H9 (cell line): ENCODE measurements at regions not wholly inside any gene's neighbourhood (a gene's known extent, or its start where the extent isn't known, plus 50 kb on each side); places are given as distances from the start of the nearest gene placed in this dataset.

Source experiments
- DNase-seq: peaks from one replicate; pipeline ENCODE4 v3.0.0-alpha.2; 2017
- H2AFZ ChIP-seq: one replicate; pipeline ENCODE4 v1.6.1; 2013; ENCODE audit warnings: mild to moderate bottlenecking, low read length, control low read depth, moderate library complexity
- H2AK5ac ChIP-seq: 2 replicates; pipeline ENCODE4 v1.6.1; 2013; ENCODE audit warnings: low read length, control low read depth, mixed read lengths; ENCODE audit not compliant: insufficient read length
- H2BK120ac ChIP-seq: one replicate; pipeline ENCODE4 v1.6.1; 2013; ENCODE audit warnings: low read depth, mild to moderate bottlenecking, low read length, control low read depth, inconsistent platforms; ENCODE audit not compliant: poor library complexity, severe bottlenecking
- H2BK12ac ChIP-seq: 2 replicates; pipeline ENCODE4 v1.6.1; 2013; ENCODE audit warnings: low read length, control low read depth, mixed read lengths, low read depth; ENCODE audit not compliant: insufficient read length
- H2BK15ac ChIP-seq: 2 replicates; pipeline ENCODE4 v1.6.1; 2013; ENCODE audit warnings: low read depth, low read length, control low read depth
- H2BK20ac ChIP-seq: one replicate; pipeline ENCODE4 v1.6.1; 2013; ENCODE audit warnings: low read depth, mild to moderate bottlenecking, low read length, control low read depth, inconsistent platforms; ENCODE audit not compliant: poor library complexity, severe bottlenecking
- H2BK5ac ChIP-seq: 2 replicates; pipeline ENCODE4 v1.6.1; 2013; ENCODE audit warnings: low read length, control low read depth, mixed read lengths; ENCODE audit not compliant: insufficient read length
- H3K14ac ChIP-seq: 2 replicates; pipeline ENCODE4 v1.6.1; 2013; ENCODE audit warnings: low read length, control low read depth; ENCODE audit not compliant: insufficient read depth
- H3K18ac ChIP-seq: 2 replicates; pipeline ENCODE4 v1.6.1; 2013; ENCODE audit warnings: low read depth, mild to moderate bottlenecking, mixed read lengths, low read length, control low read depth; ENCODE audit not compliant: insufficient read length
- H3K23ac ChIP-seq: 2 replicates; pipeline ENCODE4 v1.6.1; 2013; ENCODE audit warnings: low read length, control low read depth, mixed read lengths, low read depth; ENCODE audit not compliant: insufficient read length
- H3K23me2 ChIP-seq: 2 replicates; pipeline ENCODE4 v1.6.1; 2013; ENCODE audit warnings: low read depth, mild to moderate bottlenecking, mixed read lengths, low read length, control low read depth; ENCODE audit not compliant: insufficient read length, poor library complexity, severe bottlenecking
- H3K27ac ChIP-seq: 2 replicates; pipeline ENCODE4 v1.5.1; 2013; ENCODE audit warnings: low read length, control low read depth, mixed read lengths, low read depth; ENCODE audit not compliant: insufficient read length
- H3K27me3 ChIP-seq: 2 replicates; pipeline ENCODE4 v1.6.1; 2013; ENCODE audit warnings: low read length, control low read depth, inconsistent platforms; ENCODE audit not compliant: insufficient read depth
- H3K4ac ChIP-seq: 2 replicates; pipeline ENCODE4 v1.6.1; 2013; ENCODE audit warnings: low read depth, mild to moderate bottlenecking, control low read depth, inconsistent platforms, low read length, moderate library complexity
- H3K4me1 ChIP-seq: 2 replicates; pipeline ENCODE4 v1.6.1; 2013; ENCODE audit warnings: low read length, control low read depth, inconsistent platforms; ENCODE audit not compliant: insufficient read depth
- H3K4me2 ChIP-seq: 2 replicates; pipeline ENCODE4 v1.6.1; 2013; ENCODE audit warnings: low read length, control low read depth, mixed read lengths; ENCODE audit not compliant: insufficient read length, insufficient read depth
- H3K56ac ChIP-seq: 2 replicates; pipeline ENCODE4 v1.6.1; 2013; ENCODE audit warnings: low read depth, mild to moderate bottlenecking, mixed read lengths, low read length, control low read depth; ENCODE audit not compliant: insufficient read length
- H3K79me1 ChIP-seq: 2 replicates; pipeline ENCODE4 v1.6.1; 2013; ENCODE audit warnings: low read depth, mild to moderate bottlenecking, moderate library complexity, low read length, control low read depth, inconsistent platforms; ENCODE audit not compliant: insufficient read depth, poor library complexity, severe bottlenecking
- H3K79me2 ChIP-seq: 2 replicates; pipeline ENCODE4 v1.6.1; 2013; ENCODE audit warnings: low read length, control low read depth, inconsistent platforms; ENCODE audit not compliant: insufficient read depth
- H3K9ac ChIP-seq: 2 replicates; pipeline ENCODE4 v1.6.1; 2013; ENCODE audit warnings: low read length, control low read depth, mixed read lengths; ENCODE audit not compliant: insufficient read length; ENCODE audit errors: extremely low read depth
- H3K9me3 ChIP-seq: one replicate; pipeline ENCODE4 v1.6.1; 2013; ENCODE audit warnings: low read depth, low read length, inconsistent platforms; ENCODE audit not compliant: control insufficient read depth
- H3T11ph ChIP-seq: one replicate; pipeline ENCODE4 v1.6.1; 2013; ENCODE audit warnings: mild to moderate bottlenecking, low read length, control low read depth, inconsistent platforms
- H4K20me1 ChIP-seq: one replicate; pipeline ENCODE4 v1.6.1; 2013; ENCODE audit not compliant: control insufficient read depth, insufficient read length, insufficient read depth
- H4K5ac ChIP-seq: 2 replicates; pipeline ENCODE4 v1.6.1; 2013; ENCODE audit warnings: low read depth, mild to moderate bottlenecking, mixed read lengths, low read length, control low read depth; ENCODE audit not compliant: insufficient read length
- H4K8ac ChIP-seq: replicated peaks from 2 replicates; pipeline ENCODE4 v1.6.1; 2013; ENCODE audit warnings: low read length, control low read depth, mixed read lengths, low read depth; ENCODE audit not compliant: insufficient read length
- H4K91ac ChIP-seq: 2 replicates; pipeline ENCODE4 v1.6.1; 2013; ENCODE audit warnings: low read depth, mild to moderate bottlenecking, moderate library complexity, mixed read lengths, low read length, control low read depth; ENCODE audit not compliant: insufficient read length
- H3K27ac Mint-ChIP-seq, 3 experiments: 2 replicates in 2 of 3; 3 replicates in 1 of 3; pipeline ENCODE4 v1.8.0; 2020 to 2021; ENCODE audit warnings: mixed read lengths in 3 of 3, mild to moderate bottlenecking in 1 of 3, moderate library complexity in 1 of 3
- H3K27me3 Mint-ChIP-seq: 2 replicates; pipeline ENCODE4 v1.8.0; 2021; ENCODE audit warnings: low read depth, mild to moderate bottlenecking, moderate library complexity, mixed read lengths
- H3K36me3 Mint-ChIP-seq, 3 experiments: 2 replicates in 2 of 3; 3 replicates in 1 of 3; pipeline ENCODE4 v1.8.0; 2020 to 2021; ENCODE audit warnings: low read depth in 3 of 3, mixed read lengths in 3 of 3; ENCODE audit not compliant: insufficient read depth in 1 of 3
- H3K4me1 Mint-ChIP-seq, 2 experiments: 2 replicates each; pipeline ENCODE4 v1.8.0; 2020; ENCODE audit warnings: mixed read lengths in 2 of 2
- H3K4me3 Mint-ChIP-seq, 2 experiments: 2 replicates in 1 of 2; 3 replicates in 1 of 2; pipeline ENCODE4 v1.8.0; 2020 to 2021; ENCODE audit warnings: mild to moderate bottlenecking in 2 of 2, mixed read lengths in 2 of 2, moderate library complexity in 1 of 2
- H3K9me3 Mint-ChIP-seq, 2 experiments: 2 replicates in 1 of 2; 3 replicates in 1 of 2; pipeline ENCODE4 v1.8.0; 2020; ENCODE audit warnings: mild to moderate bottlenecking in 2 of 2, mixed read lengths in 2 of 2, moderate library complexity in 1 of 2
- WGBS: extraction: QIAGEN DNeasy Blood & Tissue Kit; methylation state at CpG from one replicate; pipeline ENCODE4 v1.1.7; 2013; ENCODE audit warnings: missing lambda C conversion rate, low lambda C conversion rate, mixed read lengths; ENCODE audit not compliant: insufficient read length; ENCODE audit errors: extremely low coverage; 5-methylcytosine and 5-hydroxymethylcytosine counted together
- TF ChIP-seq, protein P1 (sequence below): fragments of 200-600 bp; sonication (generic); conservative IDR thresholded peaks from 3 replicates; pipeline ENCODE4 v1.8.0; 2021; ENCODE audit warnings: antibody characterized with exemption, mild to moderate bottlenecking

GRCh38 chr22:48499456-48500425 lies 1327.9 kb downstream of the BRD1 start:
- TF ChIP-seq, protein P1, sequence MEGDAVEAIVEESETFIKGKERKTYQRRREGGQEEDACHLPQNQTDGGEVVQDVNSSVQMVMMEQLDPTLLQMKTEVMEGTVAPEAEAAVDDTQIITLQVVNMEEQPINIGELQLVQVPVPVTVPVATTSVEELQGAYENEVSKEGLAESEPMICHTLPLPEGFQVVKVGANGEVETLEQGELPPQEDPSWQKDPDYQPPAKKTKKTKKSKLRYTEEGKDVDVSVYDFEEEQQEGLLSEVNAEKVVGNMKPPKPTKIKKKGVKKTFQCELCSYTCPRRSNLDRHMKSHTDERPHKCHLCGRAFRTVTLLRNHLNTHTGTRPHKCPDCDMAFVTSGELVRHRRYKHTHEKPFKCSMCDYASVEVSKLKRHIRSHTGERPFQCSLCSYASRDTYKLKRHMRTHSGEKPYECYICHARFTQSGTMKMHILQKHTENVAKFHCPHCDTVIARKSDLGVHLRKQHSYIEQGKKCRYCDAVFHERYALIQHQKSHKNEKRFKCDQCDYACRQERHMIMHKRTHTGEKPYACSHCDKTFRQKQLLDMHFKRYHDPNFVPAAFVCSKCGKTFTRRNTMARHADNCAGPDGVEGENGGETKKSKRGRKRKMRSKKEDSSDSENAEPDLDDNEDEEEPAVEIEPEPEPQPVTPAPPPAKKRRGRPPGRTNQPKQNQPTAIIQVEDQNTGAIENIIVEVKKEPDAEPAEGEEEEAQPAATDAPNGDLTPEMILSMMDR = no peak
- H2AK5ac ChIP-seq = no peak overlapping the region
- no peaks in the 10 kb centered on the region for H3K27me3 ChIP-seq
- no peak overlapping the region for H3K9ac ChIP-seq
- Mint-ChIP-seq H3K27ac (peak overlapping the region; percentile 20 to 59 (median 49); a peak in 2 of 7 replicates), H3K4me3 (no peak overlapping the region), H3K9me3 (no peaks in the 10 kb centered on the region), H3K4me1 (peaks cover 21 to 53% of the 10 kb centered on the region in 2 experiments), H3K27me3 (no peaks in the 10 kb centered on the region), H3K36me3 (peaks cover 0 to 3% (median 0%) of the 10 kb centered on the region in 3 experiments; a peak in 1 of 7 replicates)
- H2BK120ac ChIP-seq = no peak overlapping the region
- H3K23me2 ChIP-seq = no peaks in the 10 kb centered on the region
- peaks cover 7% of the 10 kb centered on the region; the same call in 1 of the 2 replicates for H3K4me1 ChIP-seq
- H4K20me1 ChIP-seq = no peaks in the 10 kb centered on the region
- peak overlapping the region; percentile 21 for H3K18ac ChIP-seq
- no peak overlapping the region for H3K23ac ChIP-seq
- no peak overlapping the region for H4K5ac ChIP-seq
- H2BK12ac ChIP-seq = no peak overlapping the region
- no peak overlapping the region for H3K27ac ChIP-seq
- no CpG with 5 or more reads among the region's 26 CpGs for WGBS
- no peak overlapping the region for H2BK15ac ChIP-seq
- no peak overlapping the region for H4K91ac ChIP-seq
- no peak for DNase-seq
- H3K14ac ChIP-seq = peak overlapping the region; percentile 69
- H4K8ac ChIP-seq = no peak overlapping the region
- H3K4ac ChIP-seq = no peak overlapping the region
- H3K79me1 ChIP-seq = no peaks in the 10 kb centered on the region
- H3K79me2 ChIP-seq = peaks cover 4% of the 10 kb centered on the region; the same call in 1 of the 2 replicates
- no peak overlapping the region for H3K4me2 ChIP-seq
- no peak overlapping the region for H3K56ac ChIP-seq
- no peak overlapping the region for H2BK20ac ChIP-seq
- H3T11ph ChIP-seq = no peak overlapping the region
- H2BK5ac ChIP-seq = no peak overlapping the region
- no peaks in the 10 kb centered on the region for H3K9me3 ChIP-seq
- H2AFZ ChIP-seq = no peak overlapping the region
